SK-N-SH (cell line): ENCODE measurements at regions not wholly inside any gene's neighbourhood (a gene's known extent, or its start where the extent isn't known, plus 50 kb on each side); places are given as distances from the start of the nearest gene placed in this dataset.

ENCODE experiments used
- CTCF ChIA-PET: fragments of 300-600, 350-600 bp; formaldehyde crosslinking; extraction: SDS; loops from one replicate; lab custom pipeline; 2021; lab: Yijun Ruan, JAX
- POLR2A ChIA-PET: fragments of 350-600 bp; sonication (Branson Sonifier 250); formaldehyde crosslinking; extraction: SDS; loops from one replicate; lab custom pipeline; 2020; ENCODE audit warnings: antibody characterized with exemption, inconsistent platforms; lab: Yijun Ruan, JAX
- DNase-seq: peaks from one replicate; pipeline ENCODE4 v3.0.0; 2012
- H2AFZ ChIP-seq: fragments of 200-600 bp; sonication (generic); 2 replicates; pipeline ENCODE4 v1.8.1; 2016; ENCODE audit warnings: antibody characterized with exemption, mild to moderate bottlenecking, low read depth
- H3F3A ChIP-seq: fragments of 200-600 bp; sonication (generic); replicated peaks from 2 replicates; pipeline ENCODE3; 2016; ENCODE audit warnings: antibody characterized with exemption, mild to moderate bottlenecking; ENCODE audit not compliant: insufficient read depth
- H3K27ac ChIP-seq, 2 experiments: fragments of 200-500 bp in 1 of 2; fragments of 200-600 bp in 1 of 2; sonication (Bioruptor generic) in 1 of 2; sonication (generic), shearing (Covaris generic) in 1 of 2; 2 replicates each; pipeline versions ENCODE4 v1.5.1 to v1.6.1; 2014 to 2016; ENCODE audit warnings: low read depth in 2 of 2, inconsistent platforms in 1 of 2, low read length in 1 of 2, mild to moderate bottlenecking in 1 of 2, mixed read lengths in 1 of 2
- H3K27me3 ChIP-seq: fragments of 200-600 bp; sonication (generic), shearing (Covaris generic); 2 replicates; pipeline ENCODE4 v1.6.1; 2016; ENCODE audit warnings: mixed run types; ENCODE audit not compliant: insufficient read depth
- H3K36me3 ChIP-seq, 2 experiments: fragments of 200-500 bp in 1 of 2; fragments of 200-600 bp in 1 of 2; sonication (Bioruptor generic) in 1 of 2; sonication (generic) in 1 of 2; replicated peaks in 1 of 2; 2 replicates each; pipeline versions ENCODE3 to v1.5.1; 2014 to 2016; ENCODE audit warnings: low read length in 1 of 2, mild to moderate bottlenecking in 1 of 2; ENCODE audit not compliant: insufficient read depth in 2 of 2, control insufficient read depth in 1 of 2
- H3K4me1 ChIP-seq, 2 experiments: fragments of 200-500 bp in 1 of 2; fragments of 200-600 bp in 1 of 2; sonication (Bioruptor generic) in 1 of 2; sonication (generic), shearing (Covaris generic) in 1 of 2; 2 replicates each; pipeline versions ENCODE4 v1.5.1 to v1.6.1; 2014 to 2016; ENCODE audit warnings: low read depth in 1 of 2, low read length in 1 of 2, mixed run types in 1 of 2; ENCODE audit not compliant: insufficient read depth in 2 of 2, control insufficient read depth in 1 of 2
- H3K4me2 ChIP-seq: fragments of 200-600 bp; sonication (generic), shearing (Covaris generic); 2 replicates; pipeline ENCODE4 v1.6.1; 2017; ENCODE audit warnings: mixed run types
- H3K4me3 ChIP-seq, 2 experiments: fragments of 200-500 bp in 1 of 2; fragments of 200-600 bp in 1 of 2; sonication (Bioruptor generic) in 1 of 2; sonication (generic), shearing (Covaris generic) in 1 of 2; 2 replicates each; pipeline versions ENCODE4 v1.5.1 to v1.8.1; 2014 to 2016; ENCODE audit warnings: low read depth in 2 of 2, inconsistent platforms in 1 of 2, low read length in 1 of 2, mild to moderate bottlenecking in 1 of 2, mixed read lengths in 1 of 2, moderate library complexity in 1 of 2
- H3K79me2 ChIP-seq: fragments of 200-600 bp; sonication (generic); 2 replicates; pipeline ENCODE4 v1.8.1; 2017; ENCODE audit warnings: mild to moderate bottlenecking; ENCODE audit not compliant: insufficient read depth
- H3K9ac ChIP-seq: fragments of 200-600 bp; sonication (generic); 2 replicates; pipeline ENCODE4 v1.6.1; 2017; ENCODE audit warnings: mixed run types
- H3K9me2 ChIP-seq: fragments of 200-600 bp; sonication (generic); 2 replicates; pipeline ENCODE4 v1.6.1; 2017; ENCODE audit warnings: mixed run types
- H3K9me3 ChIP-seq: fragments of 200-600 bp; sonication (generic); 2 replicates; pipeline ENCODE4 v1.6.1; 2017; ENCODE audit warnings: mixed run types, mild to moderate bottlenecking, moderate library complexity
- H4K20me1 ChIP-seq: fragments of 200-600 bp; sonication (generic); 2 replicates; pipeline ENCODE4 v1.6.1; 2017; ENCODE audit warnings: mild to moderate bottlenecking, mixed run types; ENCODE audit not compliant: insufficient read depth
- CHD2 ChIP-seq: fragments of 150-350 bp; IDR thresholded peaks from 2 replicates; pipeline ENCODE4 v1.6.1; 2018; ENCODE audit warnings: low read length; ENCODE audit not compliant: partially characterized antibody
- CTCF ChIP-seq: fragments of 200-600 bp; sonication (generic); IDR thresholded peaks from 2 replicates; pipeline ENCODE4 v1.6.1; 2017; ENCODE audit warnings: antibody characterized with exemption, mild to moderate bottlenecking, moderate library complexity
- ELF1 ChIP-seq: IDR thresholded peaks from 2 replicates; pipeline ENCODE4 v1.4.0; 2012
- EP300 ChIP-seq, 2 experiments: IDR thresholded peaks; 2 replicates each; pipeline versions ENCODE4 v1.4.0 to v1.6.1; 2012; ENCODE audit warnings: borderline replicate concordance in 1 of 2, low read depth in 1 of 2, low read length in 1 of 2
- EZH2phosphoT487 ChIP-seq: fragments of 200-600 bp; sonication (generic); IDR thresholded peaks from 2 replicates; pipeline ENCODE4 v1.6.1; 2017; ENCODE audit warnings: low read depth, mixed run types, mild to moderate bottlenecking, antibody characterized with exemption, moderate library complexity, borderline replicate concordance
- FOSL2 ChIP-seq: IDR thresholded peaks from 2 replicates; pipeline ENCODE4 v1.4.0; 2012; ENCODE audit warnings: low read depth, mild to moderate bottlenecking, moderate library complexity, borderline replicate concordance
- FOXM1 ChIP-seq: IDR thresholded peaks from 2 replicates; pipeline ENCODE4 v1.4.0; 2012; ENCODE audit warnings: low read depth, mild to moderate bottlenecking
- GATA2 ChIP-seq: sonication (generic); formaldehyde crosslinking; IDR thresholded peaks from 2 replicates; pipeline ENCODE4 v1.5.0; 2020; ENCODE audit warnings: mild to moderate bottlenecking, missing genetic modification reagents
- IRF3 ChIP-seq: fragments of 150-350 bp; IDR thresholded peaks from 2 replicates; pipeline ENCODE4 v1.6.1; 2016; ENCODE audit warnings: mild to moderate bottlenecking, low read depth, low read length
- JUND ChIP-seq: IDR thresholded peaks from 2 replicates; pipeline ENCODE4 v1.4.0; 2012
- NFIC ChIP-seq: IDR thresholded peaks from 2 replicates; pipeline ENCODE4 v1.4.0; 2012; ENCODE audit warnings: borderline replicate concordance
- NRF1 ChIP-seq: IDR thresholded peaks from 2 replicates; pipeline ENCODE4 v1.6.1; 2012; ENCODE audit warnings: low read depth, mild to moderate bottlenecking, low read length
- POLR2AphosphoS5 ChIP-seq: IDR thresholded peaks from 2 replicates; pipeline ENCODE4 v1.6.1; 2012; ENCODE audit warnings: low read depth, low read length
- RAD21 ChIP-seq: IDR thresholded peaks from 2 replicates; pipeline ENCODE4 v1.6.1; 2012; ENCODE audit warnings: mild to moderate bottlenecking, low read length
- RCOR1 ChIP-seq: fragments of 150-350 bp; IDR thresholded peaks from 2 replicates; pipeline ENCODE4 v1.6.1; 2017; ENCODE audit warnings: antibody characterized with exemption, low read length
- REST ChIP-seq: IDR thresholded peaks from 2 replicates; pipeline ENCODE4 v1.6.1; 2012; ENCODE audit warnings: mild to moderate bottlenecking, low read depth, low read length, moderate library complexity
- RFX5 ChIP-seq: IDR thresholded peaks from 2 replicates; pipeline ENCODE4 v1.6.1; 2012; ENCODE audit warnings: mild to moderate bottlenecking, improper control_type of control experiment, low read length
- SIN3A ChIP-seq: IDR thresholded peaks from 2 replicates; pipeline ENCODE4 v1.6.1; 2012; ENCODE audit warnings: low read depth, mild to moderate bottlenecking, low read length, moderate library complexity, borderline replicate concordance
- SMC3 ChIP-seq: IDR thresholded peaks from 2 replicates; pipeline ENCODE4 v1.6.1; 2012; ENCODE audit warnings: low read depth, low read length, improper control_type of control experiment
- TCF12 ChIP-seq: IDR thresholded peaks from 2 replicates; pipeline ENCODE4 v1.4.0; 2012
- TEAD4 ChIP-seq: IDR thresholded peaks from 2 replicates; pipeline ENCODE4 v1.4.0; 2012; ENCODE audit warnings: mild to moderate bottlenecking, borderline replicate concordance; ENCODE audit not compliant: insufficient read depth
- USF2 ChIP-seq: fragments of 150-350 bp; IDR thresholded peaks from 2 replicates; pipeline ENCODE4 v1.6.1; 2017; ENCODE audit warnings: antibody characterized with exemption, low read length, low read depth, borderline replicate concordance
- YY1 ChIP-seq: IDR thresholded peaks from 2 replicates; pipeline ENCODE4 v1.4.0; 2012; ENCODE audit warnings: low read depth, mild to moderate bottlenecking
- WGBS: methylation state at CpG from one replicate; pipeline ENCODE4 v1.1.6; 2017; ENCODE audit warnings: low lambda C conversion rate; 5-methylcytosine and 5-hydroxymethylcytosine counted together
- TF ChIP-seq, protein P1 (sequence below): IDR thresholded peaks from 2 replicates; pipeline ENCODE4; 2012

- CTCF ChIA-PET: no interaction called here
Observed at GRCh38 chr1:78289603-78290002, 201.2 kb upstream of the PTGFR start.

GRCh38 chr1:78291418-78291817, 199.4 kb upstream of the PTGFR start:
- no peak overlapping the region for H3K4me2 ChIP-seq
- H3K4me3 ChIP-seq: no peak overlapping the region
- no peaks in the 10 kb centered on the region for H4K20me1 ChIP-seq
- CTCF ChIA-PET: interaction anchor here (1.0 to 1.6 kb wide), 3 partner anchors 43 to 316 kb away, joined by 3 to 9 read pairs (median 3); no protein-coding TSS in a partner anchor
- H3K27ac ChIP-seq: peak overlapping the region; percentile 11 to 37; a peak in 2 of 4 replicates
- no peak overlapping the region for H3K9ac ChIP-seq
- 69% methylated on average over 2 of the region's 2 CpGs for WGBS
- POLR2A ChIA-PET: no interaction called here
- H3K9me2 ChIP-seq: no peaks in the 10 kb centered on the region
- no peaks in the 10 kb centered on the region for H3K27me3 ChIP-seq
- H2AFZ ChIP-seq: no peak overlapping the region
- H3K36me3 ChIP-seq: no peaks in the 10 kb centered on the region
- no peaks in the 10 kb centered on the region for H3F3A ChIP-seq
- H3K9me3 ChIP-seq: no peaks in the 10 kb centered on the region
- no peak for DNase-seq
- H3K4me1 ChIP-seq: peaks cover 4 to 7% of the 10 kb centered on the region in 2 experiments; a peak in 2 of 4 replicates
- H3K79me2 ChIP-seq: no peaks in the 10 kb centered on the region
- TF ChIP-seq EZH2phosphoT487 (no peak), FOXM1 (no peak), CTCF (no peak), REST (no peak), USF2 (no peak), TEAD4 (no peak), CHD2 (no peak)

More at GRCh38 chr1:78289603-78290002, 201.2 kb upstream of the PTGFR start:
- no peaks in the 10 kb centered on the region for H3K9me3 ChIP-seq
- no peaks in the 10 kb centered on the region for H3K27me3 ChIP-seq
- no peak overlapping the region for H3K4me2 ChIP-seq
- H3K9ac ChIP-seq: no peak overlapping the region
- TF ChIP-seq, protein P1, sequence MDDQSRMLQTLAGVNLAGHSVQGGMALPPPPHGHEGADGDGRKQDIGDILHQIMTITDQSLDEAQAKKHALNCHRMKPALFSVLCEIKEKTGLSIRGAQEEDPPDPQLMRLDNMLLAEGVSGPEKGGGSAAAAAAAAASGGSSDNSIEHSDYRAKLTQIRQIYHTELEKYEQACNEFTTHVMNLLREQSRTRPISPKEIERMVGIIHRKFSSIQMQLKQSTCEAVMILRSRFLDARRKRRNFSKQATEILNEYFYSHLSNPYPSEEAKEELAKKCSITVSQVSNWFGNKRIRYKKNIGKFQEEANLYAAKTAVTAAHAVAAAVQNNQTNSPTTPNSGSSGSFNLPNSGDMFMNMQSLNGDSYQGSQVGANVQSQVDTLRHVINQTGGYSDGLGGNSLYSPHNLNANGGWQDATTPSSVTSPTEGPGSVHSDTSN: no peak
- TF ChIP-seq RFX5: no peak
- TF ChIP-seq FOSL2: no peak
- TF ChIP-seq GATA2 (CRISPR knock-in tag): no peak
- no peak for TF ChIP-seq POLR2AphosphoS5
- no peak for TF ChIP-seq SMC3
- TF ChIP-seq RCOR1: no peak
- no peak for TF ChIP-seq ELF1
- no peak for TF ChIP-seq SIN3A
- TF ChIP-seq RAD21: no peak
- TF ChIP-seq TCF12: no peak
- no peak for TF ChIP-seq TEAD4
- TF ChIP-seq EP300 (IDR thresholded peaks at IDR 0.05; ENCODE audit: borderline replicate concordance in 1 of 2, low read depth in 1 of 2, low read length in 1 of 2): no peak
- no peak for TF ChIP-seq YY1
- TF ChIP-seq JUND: no peak
- no peak for TF ChIP-seq IRF3
- no peak for TF ChIP-seq NRF1
- no peak for TF ChIP-seq NFIC
- no peak for DNase-seq
- H3K4me3 ChIP-seq: no peak overlapping the region
- no peaks in the 10 kb centered on the region for H3K9me2 ChIP-seq
- H3F3A ChIP-seq: no peaks in the 10 kb centered on the region
- peaks cover 4 to 7% of the 10 kb centered on the region in 2 experiments; a peak in 2 of 4 replicates for H3K4me1 ChIP-seq
- 26% methylated on average over 1 of the region's 1 CpG for WGBS
- H2AFZ ChIP-seq: no peak overlapping the region
- POLR2A ChIA-PET: no interaction called here
- H4K20me1 ChIP-seq: no peaks in the 10 kb centered on the region
- H3K27ac ChIP-seq: no peak overlapping the region
- H3K36me3 ChIP-seq: no peaks in the 10 kb centered on the region
- no peaks in the 10 kb centered on the region for H3K79me2 ChIP-seq
